SK-N-SH (cell line): ENCODE measurements at regions not wholly inside any gene's neighbourhood (a gene's known extent, or its start where the extent isn't known, plus 50 kb on each side); places are given as distances from the start of the nearest gene placed in this dataset.

ENCODE experiments used
- EP300 ChIP-seq, 2 experiments: IDR thresholded peaks; 2 replicates each; pipeline versions ENCODE4 v1.4.0 to v1.6.1; 2012; ENCODE audit warnings: borderline replicate concordance in 1 of 2, low read depth in 1 of 2, low read length in 1 of 2
- EZH2phosphoT487 ChIP-seq: fragments of 200-600 bp; sonication (generic); IDR thresholded peaks from 2 replicates; pipeline ENCODE4 v1.6.1; 2017; ENCODE audit warnings: low read depth, mixed run types, mild to moderate bottlenecking, antibody characterized with exemption, moderate library complexity, borderline replicate concordance
- MXI1 ChIP-seq: IDR thresholded peaks from 2 replicates; pipeline ENCODE4 v1.6.1; 2012; ENCODE audit warnings: mild to moderate bottlenecking, low read depth, low read length, improper control_type of control experiment
- POLR2AphosphoS5 ChIP-seq: IDR thresholded peaks from 2 replicates; pipeline ENCODE4 v1.6.1; 2012; ENCODE audit warnings: low read depth, low read length
- RAD21 ChIP-seq: IDR thresholded peaks from 2 replicates; pipeline ENCODE4 v1.6.1; 2012; ENCODE audit warnings: mild to moderate bottlenecking, low read length
- RXRA ChIP-seq: IDR thresholded peaks from 2 replicates; pipeline ENCODE4 v1.4.0; 2012; ENCODE audit warnings: low read depth, mild to moderate bottlenecking, borderline replicate concordance
- SIN3A ChIP-seq: IDR thresholded peaks from 2 replicates; pipeline ENCODE4 v1.6.1; 2012; ENCODE audit warnings: low read depth, mild to moderate bottlenecking, low read length, moderate library complexity, borderline replicate concordance
- SMC3 ChIP-seq: IDR thresholded peaks from 2 replicates; pipeline ENCODE4 v1.6.1; 2012; ENCODE audit warnings: low read depth, low read length, improper control_type of control experiment
- TCF12 ChIP-seq: IDR thresholded peaks from 2 replicates; pipeline ENCODE4 v1.4.0; 2012
- TF ChIP-seq, protein P1 (sequence below): IDR thresholded peaks from 2 replicates; pipeline ENCODE4 v1.6.1; 2012; ENCODE audit warnings: mild to moderate bottlenecking, low read depth, low read length, moderate library complexity
- TF ChIP-seq, protein P2 (sequence below): fragments of 200-600 bp; sonication (generic); IDR thresholded peaks from 2 replicates; pipeline ENCODE4 v1.6.1; 2017; ENCODE audit warnings: antibody characterized with exemption, mild to moderate bottlenecking, moderate library complexity
- TF ChIP-seq, protein P3 (sequence below): IDR thresholded peaks from 2 replicates; pipeline ENCODE4 v1.4.0; 2012; ENCODE audit warnings: low read depth

GRCh38 chr2:144006139-144006538, 513.8 kb downstream of the ZEB2 start:
- TF ChIP-seq SMC3, result no peak
- TF ChIP-seq RXRA, result no peak
- no peak for TF ChIP-seq SIN3A
- no peak for TF ChIP-seq MXI1
- no peak for TF ChIP-seq RAD21
- TF ChIP-seq, protein P1, sequence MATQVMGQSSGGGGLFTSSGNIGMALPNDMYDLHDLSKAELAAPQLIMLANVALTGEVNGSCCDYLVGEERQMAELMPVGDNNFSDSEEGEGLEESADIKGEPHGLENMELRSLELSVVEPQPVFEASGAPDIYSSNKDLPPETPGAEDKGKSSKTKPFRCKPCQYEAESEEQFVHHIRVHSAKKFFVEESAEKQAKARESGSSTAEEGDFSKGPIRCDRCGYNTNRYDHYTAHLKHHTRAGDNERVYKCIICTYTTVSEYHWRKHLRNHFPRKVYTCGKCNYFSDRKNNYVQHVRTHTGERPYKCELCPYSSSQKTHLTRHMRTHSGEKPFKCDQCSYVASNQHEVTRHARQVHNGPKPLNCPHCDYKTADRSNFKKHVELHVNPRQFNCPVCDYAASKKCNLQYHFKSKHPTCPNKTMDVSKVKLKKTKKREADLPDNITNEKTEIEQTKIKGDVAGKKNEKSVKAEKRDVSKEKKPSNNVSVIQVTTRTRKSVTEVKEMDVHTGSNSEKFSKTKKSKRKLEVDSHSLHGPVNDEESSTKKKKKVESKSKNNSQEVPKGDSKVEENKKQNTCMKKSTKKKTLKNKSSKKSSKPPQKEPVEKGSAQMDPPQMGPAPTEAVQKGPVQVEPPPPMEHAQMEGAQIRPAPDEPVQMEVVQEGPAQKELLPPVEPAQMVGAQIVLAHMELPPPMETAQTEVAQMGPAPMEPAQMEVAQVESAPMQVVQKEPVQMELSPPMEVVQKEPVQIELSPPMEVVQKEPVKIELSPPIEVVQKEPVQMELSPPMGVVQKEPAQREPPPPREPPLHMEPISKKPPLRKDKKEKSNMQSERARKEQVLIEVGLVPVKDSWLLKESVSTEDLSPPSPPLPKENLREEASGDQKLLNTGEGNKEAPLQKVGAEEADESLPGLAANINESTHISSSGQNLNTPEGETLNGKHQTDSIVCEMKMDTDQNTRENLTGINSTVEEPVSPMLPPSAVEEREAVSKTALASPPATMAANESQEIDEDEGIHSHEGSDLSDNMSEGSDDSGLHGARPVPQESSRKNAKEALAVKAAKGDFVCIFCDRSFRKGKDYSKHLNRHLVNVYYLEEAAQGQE, result no peak
- TF ChIP-seq, protein P2, sequence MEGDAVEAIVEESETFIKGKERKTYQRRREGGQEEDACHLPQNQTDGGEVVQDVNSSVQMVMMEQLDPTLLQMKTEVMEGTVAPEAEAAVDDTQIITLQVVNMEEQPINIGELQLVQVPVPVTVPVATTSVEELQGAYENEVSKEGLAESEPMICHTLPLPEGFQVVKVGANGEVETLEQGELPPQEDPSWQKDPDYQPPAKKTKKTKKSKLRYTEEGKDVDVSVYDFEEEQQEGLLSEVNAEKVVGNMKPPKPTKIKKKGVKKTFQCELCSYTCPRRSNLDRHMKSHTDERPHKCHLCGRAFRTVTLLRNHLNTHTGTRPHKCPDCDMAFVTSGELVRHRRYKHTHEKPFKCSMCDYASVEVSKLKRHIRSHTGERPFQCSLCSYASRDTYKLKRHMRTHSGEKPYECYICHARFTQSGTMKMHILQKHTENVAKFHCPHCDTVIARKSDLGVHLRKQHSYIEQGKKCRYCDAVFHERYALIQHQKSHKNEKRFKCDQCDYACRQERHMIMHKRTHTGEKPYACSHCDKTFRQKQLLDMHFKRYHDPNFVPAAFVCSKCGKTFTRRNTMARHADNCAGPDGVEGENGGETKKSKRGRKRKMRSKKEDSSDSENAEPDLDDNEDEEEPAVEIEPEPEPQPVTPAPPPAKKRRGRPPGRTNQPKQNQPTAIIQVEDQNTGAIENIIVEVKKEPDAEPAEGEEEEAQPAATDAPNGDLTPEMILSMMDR, result no peak
- TF ChIP-seq EZH2phosphoT487, result no peak
- no peak for TF ChIP-seq EP300 (IDR thresholded peaks at IDR 0.05; ENCODE audit: borderline replicate concordance in 1 of 2, low read depth in 1 of 2, low read length in 1 of 2)
- no peak for TF ChIP-seq TCF12
- no peak for TF ChIP-seq POLR2AphosphoS5
- TF ChIP-seq, protein P3, sequence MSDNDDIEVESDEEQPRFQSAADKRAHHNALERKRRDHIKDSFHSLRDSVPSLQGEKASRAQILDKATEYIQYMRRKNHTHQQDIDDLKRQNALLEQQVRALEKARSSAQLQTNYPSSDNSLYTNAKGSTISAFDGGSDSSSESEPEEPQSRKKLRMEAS, result no peak
